Hepatocyte (in vitro differentiated cells): ENCODE measurements at regions not wholly inside any gene's neighbourhood (a gene's known extent, or its start where the extent isn't known, plus 50 kb on each side); places are given as distances from the start of the nearest gene placed in this dataset.

Experiments
- DNase-seq: peaks from one replicate; pipeline ENCODE4 v3.0.0-alpha.2; 2016; ENCODE audit warnings: low spot score
- H2AFZ ChIP-seq: fragments of 200-600 bp; sonication (generic); 2 replicates; pipeline ENCODE4 v1.6.0; 2016; ENCODE audit warnings: antibody characterized with exemption, mild to moderate bottlenecking
- H3K27ac ChIP-seq: fragments of 200-600 bp; sonication (generic); 2 replicates; pipeline ENCODE4 v1.5.1; 2016; ENCODE audit warnings: mild to moderate bottlenecking
- H3K27me3 ChIP-seq: fragments of 200-600 bp; sonication (generic); 2 replicates; pipeline ENCODE4 v1.6.1; 2016
- H3K36me3 ChIP-seq: fragments of 200-600 bp; sonication (generic); replicated peaks from 2 replicates; pipeline ENCODE4 v1.5.1; 2016; ENCODE audit warnings: low read depth; ENCODE audit not compliant: insufficient read depth
- H3K4me1 ChIP-seq: fragments of 200-600 bp; sonication (generic); 2 replicates; pipeline ENCODE4 v1.5.1; 2016; ENCODE audit warnings: mild to moderate bottlenecking, moderate library complexity; ENCODE audit not compliant: insufficient read depth
- H3K4me2 ChIP-seq: fragments of 200-600 bp; sonication (generic); 2 replicates; pipeline ENCODE4 v1.6.0; 2016
- H3K4me3 ChIP-seq: fragments of 200-600 bp; sonication (generic); 2 replicates; pipeline ENCODE4 v1.5.1; 2016; ENCODE audit warnings: mild to moderate bottlenecking
- H3K79me2 ChIP-seq: fragments of 200-600 bp; sonication (generic); 2 replicates; pipeline ENCODE4 v1.6.0; 2017; ENCODE audit warnings: mild to moderate bottlenecking
- H3K9me2 ChIP-seq: fragments of 200-600 bp; sonication (generic); replicated peaks from 2 replicates; pipeline ENCODE4 v1.6.0; 2017; ENCODE audit warnings: mild to moderate bottlenecking; ENCODE audit not compliant: insufficient read depth
- H3K9me3 ChIP-seq: fragments of 200-600 bp; sonication (generic); 2 replicates; pipeline ENCODE4 v1.5.1; 2016; ENCODE audit warnings: low read depth, mild to moderate bottlenecking
- H4K20me1 ChIP-seq: fragments of 200-600 bp; sonication (generic); 2 replicates; pipeline ENCODE4 v1.6.0; 2016; ENCODE audit warnings: mild to moderate bottlenecking; ENCODE audit not compliant: insufficient read depth, poor library complexity, severe bottlenecking
- EZH2 ChIP-seq: fragments of 200-600 bp; sonication (generic); IDR thresholded peaks from 2 replicates; pipeline ENCODE4 v1.6.1; 2016; ENCODE audit warnings: antibody characterized with exemption, mild to moderate bottlenecking, borderline replicate concordance
- EZH2phosphoT487 ChIP-seq: fragments of 200-600 bp; sonication (generic); IDR thresholded peaks from one replicate; pipeline ENCODE4 v1.6.1; 2018; ENCODE audit warnings: antibody characterized with exemption, mild to moderate bottlenecking, low read depth, moderate library complexity; ENCODE audit not compliant: unreplicated experiment, severe bottlenecking
- WGBS: methylation state at CpG from one replicate; pipeline ENCODE4 v1.1.6; 2016; ENCODE audit warnings: low lambda C conversion rate; ENCODE audit errors: missing lambda C conversion rate; 5-methylcytosine and 5-hydroxymethylcytosine counted together
- TF ChIP-seq, protein P1 (sequence below): fragments of 200-600 bp; sonication (generic); IDR thresholded peaks from 2 replicates; pipeline ENCODE4 v1.5.1; 2016; ENCODE audit warnings: antibody characterized with exemption, mild to moderate bottlenecking; ENCODE audit not compliant: poor library complexity

DNA sequence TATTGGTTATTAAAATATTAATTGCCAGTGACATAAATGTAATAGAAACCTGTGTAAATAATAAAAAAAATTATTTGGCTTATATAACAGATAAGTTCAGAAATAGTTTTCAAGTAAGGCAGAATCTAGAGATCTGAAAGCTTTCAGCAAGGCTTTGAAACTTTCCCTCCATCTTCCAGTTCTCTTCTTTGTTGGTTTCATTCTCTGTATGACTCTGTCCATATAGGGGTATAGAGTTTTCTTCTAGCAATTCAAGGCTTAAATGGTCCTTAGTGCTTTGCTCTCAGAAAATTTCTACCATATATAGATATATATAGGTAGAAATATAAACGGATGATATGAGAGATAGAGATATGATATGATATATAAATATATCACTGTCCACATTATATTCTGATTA, 160.5 kb upstream of the GABRA2 start:
- Histone ChIP-seq H3K9me3 (no peaks in the 10 kb centered on the region), H3K27me3 (no peaks in the 10 kb centered on the region), H4K20me1 (no peaks in the 10 kb centered on the region), H3K4me2 (no peak overlapping the region), H3K4me1 (no peaks in the 10 kb centered on the region), H3K9me2 (no peaks in the 10 kb centered on the region), H2AFZ (no peak overlapping the region), H3K27ac (no peak overlapping the region), H3K36me3 (no peaks in the 10 kb centered on the region), H3K79me2 (no peaks in the 10 kb centered on the region), H3K4me3 (no peak overlapping the region)
- DNase-seq, result no peak
- TF ChIP-seq EZH2 (no peak), EZH2phosphoT487 (no peak)
- TF ChIP-seq, protein P1, sequence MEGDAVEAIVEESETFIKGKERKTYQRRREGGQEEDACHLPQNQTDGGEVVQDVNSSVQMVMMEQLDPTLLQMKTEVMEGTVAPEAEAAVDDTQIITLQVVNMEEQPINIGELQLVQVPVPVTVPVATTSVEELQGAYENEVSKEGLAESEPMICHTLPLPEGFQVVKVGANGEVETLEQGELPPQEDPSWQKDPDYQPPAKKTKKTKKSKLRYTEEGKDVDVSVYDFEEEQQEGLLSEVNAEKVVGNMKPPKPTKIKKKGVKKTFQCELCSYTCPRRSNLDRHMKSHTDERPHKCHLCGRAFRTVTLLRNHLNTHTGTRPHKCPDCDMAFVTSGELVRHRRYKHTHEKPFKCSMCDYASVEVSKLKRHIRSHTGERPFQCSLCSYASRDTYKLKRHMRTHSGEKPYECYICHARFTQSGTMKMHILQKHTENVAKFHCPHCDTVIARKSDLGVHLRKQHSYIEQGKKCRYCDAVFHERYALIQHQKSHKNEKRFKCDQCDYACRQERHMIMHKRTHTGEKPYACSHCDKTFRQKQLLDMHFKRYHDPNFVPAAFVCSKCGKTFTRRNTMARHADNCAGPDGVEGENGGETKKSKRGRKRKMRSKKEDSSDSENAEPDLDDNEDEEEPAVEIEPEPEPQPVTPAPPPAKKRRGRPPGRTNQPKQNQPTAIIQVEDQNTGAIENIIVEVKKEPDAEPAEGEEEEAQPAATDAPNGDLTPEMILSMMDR, result no peak
- WGBS, result 86% methylated on average over 1 of the region's 1 CpG

DNA sequence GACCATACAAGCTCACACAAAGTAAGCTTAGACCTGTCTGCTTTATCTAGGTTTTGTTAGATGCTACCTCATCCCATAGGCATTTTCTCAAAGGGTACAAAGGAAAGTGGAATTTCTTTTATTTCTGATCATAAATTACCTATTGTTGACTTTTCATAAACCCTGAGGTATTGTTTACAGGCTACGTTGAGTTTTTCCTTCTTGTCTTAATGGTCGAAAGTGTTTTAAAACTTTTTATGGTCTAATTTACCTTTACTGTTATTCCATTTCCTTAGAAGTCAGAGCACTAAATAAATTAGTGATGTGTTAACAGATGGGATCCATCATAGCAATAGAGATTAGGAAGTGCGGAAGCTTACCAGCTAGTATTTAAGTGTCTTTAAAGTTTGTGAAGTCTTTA, 159.2 kb upstream of the GABRA2 start:
- H2AFZ ChIP-seq, result no peak overlapping the region
- H3K79me2 ChIP-seq, result no peaks in the 10 kb centered on the region
- 46% methylated on average over 3 of the region's 3 CpGs for WGBS
- TF ChIP-seq, protein P1, result no peak
- TF ChIP-seq EZH2phosphoT487 (peak; percentile 95), EZH2 (no peak)
- no peak for DNase-seq
- H4K20me1 ChIP-seq, result no peaks in the 10 kb centered on the region
- H3K4me3 ChIP-seq, result no peak overlapping the region
- no peaks in the 10 kb centered on the region for H3K27me3 ChIP-seq
- no peaks in the 10 kb centered on the region for H3K36me3 ChIP-seq
- H3K27ac ChIP-seq, result no peak overlapping the region
- H3K4me1 ChIP-seq, result no peaks in the 10 kb centered on the region
- no peaks in the 10 kb centered on the region for H3K9me2 ChIP-seq
- H3K9me3 ChIP-seq, result no peaks in the 10 kb centered on the region
- no peak overlapping the region for H3K4me2 ChIP-seq

DNA sequence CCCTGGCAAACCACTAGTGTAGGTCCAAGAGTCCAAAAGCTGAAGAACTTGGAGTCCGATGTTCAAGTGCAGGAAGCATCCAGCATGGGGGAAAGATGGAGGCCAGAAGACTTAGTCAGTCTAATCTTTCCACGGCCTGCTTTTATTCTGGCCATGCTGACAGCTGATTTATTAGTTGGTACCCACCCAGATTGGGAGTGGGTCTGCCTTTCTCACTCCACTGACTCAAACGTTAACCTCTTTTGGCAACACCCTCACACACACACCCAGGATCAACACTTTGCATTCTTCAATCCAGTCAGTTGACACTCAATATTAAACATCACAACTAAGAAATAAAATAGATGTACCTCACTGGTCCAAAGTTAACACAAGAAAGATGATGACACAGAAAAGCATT, 134.8 kb upstream of the GABRA2 start:
- Histone ChIP-seq H3K4me3 (no peak overlapping the region), H3K9me2 (no peaks in the 10 kb centered on the region), H3K27ac (no peak overlapping the region), H3K79me2 (no peaks in the 10 kb centered on the region), H3K36me3 (no peaks in the 10 kb centered on the region), H4K20me1 (no peaks in the 10 kb centered on the region), H3K27me3 (no peaks in the 10 kb centered on the region), H3K4me2 (no peak overlapping the region), H3K4me1 (no peaks in the 10 kb centered on the region), H2AFZ (no peak overlapping the region), H3K9me3 (no peaks in the 10 kb centered on the region)
- TF ChIP-seq EZH2phosphoT487, result no peak
- no peak for TF ChIP-seq EZH2
- TF ChIP-seq, protein P1, result no peak
- 85% methylated on average over 3 of the region's 3 CpGs for WGBS
- no peak for DNase-seq

- H3K4me2 ChIP-seq, result no peak overlapping the region
- no peak for DNase-seq
- H3K9me3 ChIP-seq, result no peaks in the 10 kb centered on the region
- no peak overlapping the region for H2AFZ ChIP-seq
- H3K9me2 ChIP-seq, result no peaks in the 10 kb centered on the region
- no peak overlapping the region for H3K4me3 ChIP-seq
- TF ChIP-seq EZH2 (no peak), EZH2phosphoT487 (no peak)
- TF ChIP-seq, protein P1, result no peak
- no peaks in the 10 kb centered on the region for H3K36me3 ChIP-seq
- no peaks in the 10 kb centered on the region for H4K20me1 ChIP-seq
- H3K27me3 ChIP-seq, result no peaks in the 10 kb centered on the region
- no peaks in the 10 kb centered on the region for H3K4me1 ChIP-seq
- H3K27ac ChIP-seq, result no peak overlapping the region
- H3K79me2 ChIP-seq, result no peaks in the 10 kb centered on the region
Measured at GRCh38 chr4:46520361-46520760, 130.4 kb upstream of the GABRA2 start.
